ENCODE measurements at regions not wholly inside any gene's neighbourhood (a gene's known extent, or its start where the extent isn't known, plus 50 kb on each side); places are given as distances from the start of the nearest gene placed in this dataset.

DNA sequence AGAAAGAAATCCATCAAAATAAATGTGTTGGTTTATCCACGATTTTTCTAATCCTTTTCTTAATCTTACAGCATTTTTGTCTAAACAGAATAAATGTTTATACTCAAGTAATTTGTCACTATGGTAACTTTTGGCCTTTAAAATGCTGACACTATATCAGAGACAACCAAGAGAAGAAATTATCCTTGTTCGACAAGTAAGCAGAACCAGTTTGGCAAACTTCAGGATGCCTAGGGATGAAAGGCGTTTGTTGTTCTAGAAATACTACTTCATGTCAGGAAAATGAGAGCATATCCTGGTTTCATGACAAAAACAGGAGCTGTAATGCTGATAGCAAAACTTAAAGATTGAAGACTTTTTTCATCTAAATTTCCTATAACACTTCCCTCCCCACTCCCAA lies 308.0 kb upstream of the ATP11B start:
- no peaks in the 10 kb centered on the region; the same call in 1 of the 2 replicates for H3K9me3 ChIP-seq (ENCODE audit: low read depth, low read length)
- no peak for TF ChIP-seq EZH2 (IDR thresholded peaks at IDR 0.05)
- TF ChIP-seq POLR2AphosphoS5 (IDR thresholded peaks at IDR 0.05; ENCODE audit: borderline replicate concordance, low read depth, low read length) = no peak
- TF ChIP-seq FOXP2 (optimal IDR thresholded peaks at IDR 0.05; ENCODE audit: control extremely low read depth, extremely low read length, insufficient read depth) = no peak
- no peak overlapping the region for H3K4me3 ChIP-seq
- no peak for DNase-seq (ENCODE audit: low read depth, low spot score)
- no peaks in the 10 kb centered on the region for H3K36me3 ChIP-seq (ENCODE audit: insufficient read depth, low read length)
- no peak overlapping the region for H3K9ac ChIP-seq (ENCODE audit: insufficient read length)
- H3K27ac ChIP-seq = no peak overlapping the region

GRCh38 chr3:182486463-182486862 lies 306.8 kb upstream of the ATP11B start:
- Histone ChIP-seq H3K36me3 (ENCODE audit: insufficient read depth, low read length) (no peaks in the 10 kb centered on the region), H3K27ac (no peak overlapping the region), H3K9ac (ENCODE audit: insufficient read length) (no peak overlapping the region), H3K9me3 (ENCODE audit: low read depth, low read length) (no peaks in the 10 kb centered on the region; the same call in 1 of the 2 replicates), H3K4me3 (peak overlapping the region; percentile 41)
- no peak for DNase-seq (ENCODE audit: low read depth, low spot score)
- TF ChIP-seq POLR2AphosphoS5 (IDR thresholded peaks at IDR 0.05; ENCODE audit: borderline replicate concordance, low read depth, low read length) (no peak), EZH2 (IDR thresholded peaks at IDR 0.05) (no peak), FOXP2 (optimal IDR thresholded peaks at IDR 0.05; ENCODE audit: control extremely low read depth, extremely low read length, insufficient read depth) (no peak)

DNA sequence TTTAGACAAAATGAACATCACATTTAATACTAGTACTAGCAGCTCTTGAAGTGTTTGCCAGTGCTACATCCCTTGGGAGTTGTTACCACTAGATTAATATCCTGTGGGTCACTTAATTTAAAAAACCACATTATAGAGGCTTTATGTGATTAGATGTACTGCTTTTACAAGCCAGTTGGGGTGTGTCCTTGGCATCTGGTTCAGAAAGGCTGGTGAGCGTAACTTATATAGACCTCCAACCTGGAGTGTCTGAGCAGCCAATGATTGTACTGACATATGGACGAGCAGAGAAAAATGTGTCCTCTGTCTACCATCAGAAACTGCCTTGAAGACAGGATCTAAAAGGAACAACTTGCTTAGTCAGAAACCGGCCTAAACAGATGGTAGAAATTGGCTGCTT lies 306.2 kb upstream of the ATP11B start:
- no peaks in the 10 kb centered on the region for H3K9me3 ChIP-seq (ENCODE audit: low read depth, low read length)
- no peak for DNase-seq (ENCODE audit: low read depth, low spot score)
- H3K36me3 ChIP-seq (ENCODE audit: insufficient read depth, low read length) = no peaks in the 10 kb centered on the region
- peak overlapping the region; percentile 41 for H3K4me3 ChIP-seq
- TF ChIP-seq POLR2AphosphoS5 (IDR thresholded peaks at IDR 0.05; ENCODE audit: borderline replicate concordance, low read depth, low read length) (peak; percentile 19; the same call in 1 of the 2 replicates), EZH2 (IDR thresholded peaks at IDR 0.05) (no peak)
- H3K27ac ChIP-seq = no peak overlapping the region
- H3K9ac ChIP-seq (ENCODE audit: insufficient read length) = no peak overlapping the region

- TF ChIP-seq POLR2AphosphoS5 (IDR thresholded peaks at IDR 0.05; ENCODE audit: borderline replicate concordance, low read depth, low read length) (no peak), EZH2 (IDR thresholded peaks at IDR 0.05) (no peak), FOXP2 (optimal IDR thresholded peaks at IDR 0.05; ENCODE audit: control extremely low read depth, extremely low read length, insufficient read depth) (no peak)
- no peak for DNase-seq (ENCODE audit: low read depth, low spot score)
- Histone ChIP-seq H3K9ac (ENCODE audit: insufficient read length) (no peak overlapping the region), H3K36me3 (ENCODE audit: insufficient read depth, low read length) (no peaks in the 10 kb centered on the region), H3K9me3 (ENCODE audit: low read depth, low read length) (no peaks in the 10 kb centered on the region), H3K4me3 (no peak overlapping the region), H3K27ac (no peak overlapping the region)
Measured at GRCh38 chr3:182487611-182488010, 305.7 kb upstream of the ATP11B start.

DNA sequence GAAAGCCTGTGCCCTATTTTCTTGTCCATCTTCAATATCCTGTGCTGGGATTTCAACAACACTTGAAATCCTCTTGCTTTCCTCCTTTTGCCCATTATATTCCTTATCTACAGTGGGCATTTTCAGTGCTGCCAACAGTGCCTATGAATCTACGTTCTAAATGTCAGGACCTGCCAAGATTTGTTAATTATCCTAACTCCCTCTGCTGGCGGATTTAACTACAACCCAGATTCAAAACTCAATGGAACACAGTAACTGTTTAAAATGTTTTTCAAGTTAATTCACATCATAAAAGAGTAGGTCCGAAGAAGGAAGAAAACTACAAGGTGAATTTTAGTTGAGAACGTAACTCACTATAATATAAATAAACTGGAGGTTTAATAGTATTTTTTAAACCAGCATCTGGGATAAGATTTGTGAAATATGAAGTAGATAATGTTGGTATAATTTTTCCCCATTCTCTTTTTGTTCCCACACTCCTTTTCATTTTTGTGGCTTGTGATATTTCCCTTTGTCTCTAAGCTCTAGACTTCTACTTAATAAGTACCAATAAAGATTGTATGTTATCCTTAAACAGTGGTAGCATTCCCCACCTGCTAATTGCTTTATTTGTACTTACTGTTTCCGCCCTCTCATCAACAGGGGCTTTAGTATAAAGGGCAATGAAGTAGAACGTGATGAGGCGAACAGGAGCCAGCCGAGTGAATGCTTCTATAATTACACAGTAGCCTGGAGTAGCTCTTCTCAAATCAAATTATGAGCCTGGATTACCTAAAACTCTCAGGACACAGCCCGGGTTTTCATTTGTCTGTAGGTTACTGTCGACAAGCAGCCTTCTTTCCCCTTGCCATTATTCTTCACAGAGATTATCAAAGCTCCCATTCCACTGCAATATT lies 302.5 kb upstream of the ATP11B start:
- Histone ChIP-seq H3K4me3 (no peak overlapping the region), H3K9ac (ENCODE audit: insufficient read length) (no peak overlapping the region), H3K9me3 (ENCODE audit: low read depth, low read length) (no peaks in the 10 kb centered on the region), H3K36me3 (ENCODE audit: insufficient read depth, low read length) (no peaks in the 10 kb centered on the region), H3K27ac (no peak overlapping the region)
- TF ChIP-seq EZH2 (IDR thresholded peaks at IDR 0.05) (no peak), FOXP2 (optimal IDR thresholded peaks at IDR 0.05; ENCODE audit: control extremely low read depth, extremely low read length, insufficient read depth) (no peak), POLR2AphosphoS5 (IDR thresholded peaks at IDR 0.05; ENCODE audit: borderline replicate concordance, low read depth, low read length) (no peak)
- no peak for DNase-seq (ENCODE audit: low read depth, low spot score)

- no peak for DNase-seq (ENCODE audit: low read depth, low spot score)
- Histone ChIP-seq H3K27ac (no peak overlapping the region), H3K36me3 (ENCODE audit: insufficient read depth, low read length) (no peaks in the 10 kb centered on the region), H3K4me3 (no peak overlapping the region), H3K9me3 (ENCODE audit: low read depth, low read length) (no peaks in the 10 kb centered on the region), H3K9ac (ENCODE audit: insufficient read length) (no peak overlapping the region)
- no peak for TF ChIP-seq EZH2 (IDR thresholded peaks at IDR 0.05)
Measured at GRCh38 chr3:182491577-182491976, 301.7 kb upstream of the ATP11B start.

DNA sequence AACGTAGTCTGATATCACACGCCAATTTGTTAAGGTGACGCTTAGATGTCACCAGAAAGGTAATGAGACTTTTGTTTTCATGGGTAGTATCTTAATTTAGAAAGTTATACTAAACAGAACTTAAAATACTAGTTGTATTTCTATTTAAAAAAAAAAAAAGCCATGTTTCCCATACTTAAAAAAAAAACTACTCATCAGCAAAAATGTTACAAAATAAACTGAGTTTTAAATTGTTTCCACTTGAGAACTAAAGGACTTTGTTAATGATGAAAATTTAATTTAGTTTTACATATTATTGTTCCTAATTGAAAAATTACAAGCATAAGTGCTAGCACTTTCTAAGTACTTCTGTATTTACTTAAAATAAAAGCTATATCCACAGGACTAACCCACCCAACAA lies 300.8 kb upstream of the ATP11B start:
- H3K4me3 ChIP-seq = no peak overlapping the region
- H3K9ac ChIP-seq (ENCODE audit: insufficient read length) = no peak overlapping the region
- H3K36me3 ChIP-seq (ENCODE audit: insufficient read depth, low read length) = no peaks in the 10 kb centered on the region
- H3K27ac ChIP-seq = no peak overlapping the region
- TF ChIP-seq POLR2AphosphoS5 (IDR thresholded peaks at IDR 0.05; ENCODE audit: borderline replicate concordance, low read depth, low read length) = no peak
- TF ChIP-seq EZH2 (IDR thresholded peaks at IDR 0.05) = no peak
- TF ChIP-seq FOXP2 (optimal IDR thresholded peaks at IDR 0.05; ENCODE audit: control extremely low read depth, extremely low read length, insufficient read depth) = no peak
- H3K9me3 ChIP-seq (ENCODE audit: low read depth, low read length) = no peaks in the 10 kb centered on the region
- DNase-seq (ENCODE audit: low read depth, low spot score) = no peak

GRCh38 chr3:182500289-182500688 lies 293.0 kb upstream of the ATP11B start:
- DNase-seq (ENCODE audit: low read depth, low spot score) = no peak
- H3K36me3 ChIP-seq (ENCODE audit: insufficient read depth, low read length) = no peaks in the 10 kb centered on the region
- H3K4me3 ChIP-seq = no peak overlapping the region
- no peaks in the 10 kb centered on the region for H3K9me3 ChIP-seq (ENCODE audit: low read depth, low read length)
- TF ChIP-seq POLR2AphosphoS5 (IDR thresholded peaks at IDR 0.05; ENCODE audit: borderline replicate concordance, low read depth, low read length) (no peak), EZH2 (IDR thresholded peaks at IDR 0.05) (no peak), FOXP2 (optimal IDR thresholded peaks at IDR 0.05; ENCODE audit: control extremely low read depth, extremely low read length, insufficient read depth) (no peak)
- H3K27ac ChIP-seq = no peak overlapping the region
- H3K9ac ChIP-seq (ENCODE audit: insufficient read length) = no peak overlapping the region

DNA sequence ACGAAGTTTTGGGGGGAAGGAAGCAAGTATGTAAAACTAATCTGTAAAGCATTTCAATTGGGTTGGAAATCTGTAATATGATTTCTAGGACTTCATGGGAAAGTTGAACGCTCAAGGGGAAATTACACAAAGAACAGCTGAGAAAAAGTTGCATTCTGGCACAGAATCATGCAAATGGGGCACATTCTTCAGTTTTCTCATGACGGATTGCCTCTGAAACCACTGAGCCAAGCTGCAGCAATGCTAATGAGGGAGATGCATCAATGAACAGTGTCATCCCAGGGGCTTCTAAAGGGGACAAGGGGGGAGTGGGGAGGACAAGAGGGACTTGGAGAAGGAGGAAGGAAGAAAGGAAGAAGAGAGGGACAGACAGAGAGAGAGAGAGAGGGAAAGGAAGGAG lies 291.4 kb upstream of the ATP11B start:
- peak; percentile 89 for DNase-seq (ENCODE audit: low read depth, low spot score)
- H3K9me3 ChIP-seq (ENCODE audit: low read depth, low read length) = no peaks in the 10 kb centered on the region
- H3K27ac ChIP-seq = peak overlapping the region; percentile 65
- no peaks in the 10 kb centered on the region for H3K36me3 ChIP-seq (ENCODE audit: insufficient read depth, low read length)
- peak; percentile 35; the same call in 1 of the 2 replicates for TF ChIP-seq POLR2AphosphoS5 (IDR thresholded peaks at IDR 0.05; ENCODE audit: borderline replicate concordance, low read depth, low read length)
- peak; percentile 92 for TF ChIP-seq FOXP2 (optimal IDR thresholded peaks at IDR 0.05; ENCODE audit: control extremely low read depth, extremely low read length, insufficient read depth)
- TF ChIP-seq EZH2 (IDR thresholded peaks at IDR 0.05) = no peak
- peak overlapping the region; percentile 45 for H3K4me3 ChIP-seq
- peak overlapping the region; percentile 15 for H3K9ac ChIP-seq (ENCODE audit: insufficient read length)
